Liver (tissue), 8 donors: ENCODE measurements at regions not wholly inside any gene's neighbourhood (a gene's known extent, or its start where the extent isn't known, plus 50 kb on each side); places are given as distances from the start of the nearest gene placed in this dataset.

ENCODE experiments used
- DNase-seq: peaks from one replicate; pipeline ENCODE4 v3.0.0-alpha.2; 2017; ENCODE audit warnings: low spot score
- H3K27ac ChIP-seq, 2 donors: one replicate each; pipeline ENCODE4 v1.7.0; 2013; ENCODE audit warnings: inconsistent platforms in 2 of 2, low read length in 2 of 2, control low read depth in 1 of 2, low read depth in 1 of 2, mild to moderate bottlenecking in 1 of 2
- H3K27me3 ChIP-seq, 4 donors: one replicate each; pipeline versions ENCODE4 v1.6.1 to v1.7.0; 2013; ENCODE audit warnings: low read length in 3 of 4, inconsistent platforms in 1 of 4, mild to moderate bottlenecking in 1 of 4, moderate library complexity in 1 of 4; ENCODE audit not compliant: control insufficient read depth in 4 of 4, insufficient read depth in 4 of 4
- H3K36me3 ChIP-seq, 4 donors: one replicate each; pipeline versions ENCODE4 v1.6.1 to v1.7.0; 2013; ENCODE audit warnings: low read length in 3 of 4, mild to moderate bottlenecking in 3 of 4, low read depth in 1 of 4, moderate library complexity in 1 of 4; ENCODE audit not compliant: control insufficient read depth in 4 of 4, insufficient read depth in 3 of 4
- H3K4me1 ChIP-seq, 4 donors: one replicate each; pipeline versions ENCODE4 v1.6.1 to v1.7.0; 2013; ENCODE audit warnings: low read length in 3 of 4, mild to moderate bottlenecking in 3 of 4, moderate library complexity in 1 of 4; ENCODE audit not compliant: control insufficient read depth in 4 of 4, insufficient read depth in 4 of 4
- H3K4me3 ChIP-seq, 3 donors: one replicate each; pipeline versions ENCODE4 v1.6.1 to v1.7.0; 2013; ENCODE audit warnings: low read length in 3 of 3, control low read depth in 1 of 3, low read depth in 1 of 3, mild to moderate bottlenecking in 1 of 3
- H3K9ac ChIP-seq, 2 donors: one replicate each; pipeline ENCODE4 v1.7.0; 2013; ENCODE audit warnings: low read length in 2 of 2, mild to moderate bottlenecking in 2 of 2, moderate library complexity in 2 of 2, control low read depth in 1 of 2, low read depth in 1 of 2
- H3K9me3 ChIP-seq, 4 donors: one replicate each; pipeline versions ENCODE4 v1.6.1 to v1.7.0; 2013; ENCODE audit warnings: low read length in 3 of 4; ENCODE audit not compliant: control insufficient read depth in 4 of 4
- CTCF ChIP-seq: fragments of 150-350 bp; IDR thresholded peaks from 2 replicates; pipeline ENCODE4 v1.5.1; 2017; ENCODE audit warnings: improper control_type of control experiment, low read depth, low read length; ENCODE audit not compliant: missing input control
- EGR1 ChIP-seq, 2 donors: IDR thresholded peaks; 2 replicates each; pipeline ENCODE4 v1.6.1; 2016 to 2018; ENCODE audit warnings: antibody characterized with exemption in 2 of 2, low read depth in 2 of 2
- JUND ChIP-seq, 2 donors: IDR thresholded peaks; 2 replicates each; pipeline ENCODE4 v1.6.1; 2016; ENCODE audit warnings: antibody characterized with exemption in 2 of 2
- NR2F2 ChIP-seq: IDR thresholded peaks from 2 replicates; pipeline ENCODE4 v1.6.1; 2016; ENCODE audit warnings: antibody characterized with exemption
- RAD21 ChIP-seq, 2 donors: IDR thresholded peaks; 2 replicates each; pipeline ENCODE4 v1.6.1; 2016; ENCODE audit warnings: antibody characterized with exemption in 2 of 2, mild to moderate bottlenecking in 2 of 2
- RXRA ChIP-seq, 2 donors: IDR thresholded peaks; 2 replicates each; pipeline ENCODE4 v1.6.1; 2017 to 2018; ENCODE audit warnings: antibody characterized with exemption in 2 of 2, mild to moderate bottlenecking in 1 of 2
- SP1 ChIP-seq: IDR thresholded peaks from 2 replicates; pipeline ENCODE4 v1.6.1; 2018; ENCODE audit warnings: antibody characterized with exemption, mild to moderate bottlenecking
- YY1 ChIP-seq: IDR thresholded peaks from 2 replicates; pipeline ENCODE4 v1.6.1; 2016; ENCODE audit warnings: antibody characterized with exemption, mild to moderate bottlenecking
- WGBS: extraction: QIAGEN DNeasy Blood & Tissue Kit; methylation state at CpG from one replicate; pipeline ENCODE4 v1.1.7; 2013; 5-methylcytosine and 5-hydroxymethylcytosine counted together
- TF ChIP-seq, protein P1 (sequence below): IDR thresholded peaks from 2 replicates; pipeline ENCODE4 v1.6.1; 2016; ENCODE audit warnings: antibody characterized with exemption
- donor health status: healthy.
- donor health status: healthy.
- donor health status: healthy.
- donor health status: healthy.
- donor health status: healthy.

DNA sequence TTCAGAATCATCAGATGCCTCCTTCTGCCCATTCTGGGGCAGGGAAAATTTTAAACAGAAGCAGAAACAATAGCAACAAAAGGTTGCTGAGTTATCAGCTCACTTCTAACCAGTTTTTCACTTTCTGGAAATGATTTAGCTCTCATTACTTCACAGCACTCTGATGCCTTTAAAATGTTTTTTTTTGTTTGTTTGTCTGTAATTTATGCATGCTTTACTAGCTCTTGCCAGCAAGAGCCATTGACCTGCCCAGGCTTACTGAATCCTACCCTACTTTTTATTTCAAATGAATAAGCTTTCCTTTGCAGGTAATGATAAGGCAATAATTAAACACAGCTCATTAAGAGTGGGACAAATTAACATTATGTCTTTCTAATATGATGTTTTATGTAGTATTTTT lies 466.1 kb upstream of the NOVA1 start:
- TF ChIP-seq SP1 (no peak), NR2F2 (no peak), JUND (IDR thresholded peaks at IDR 0.05) (no peak), CTCF (no peak), RAD21 (IDR thresholded peaks at IDR 0.05) (no peak)
- Histone ChIP-seq H3K9ac (no peak overlapping the region), H3K4me1 (no peaks in the 10 kb centered on the region), H3K27me3 (no peaks in the 10 kb centered on the region), H3K27ac (no peak overlapping the region), H3K9me3 (no peaks in the 10 kb centered on the region), H3K36me3 (no peaks in the 10 kb centered on the region), H3K4me3 (no peak overlapping the region)
- DNase-seq = no peak

GRCh38 chr14:27065886-27066285 lies 468.1 kb upstream of the NOVA1 start:
- Histone ChIP-seq H3K9me3 (no peaks in the 10 kb centered on the region), H3K4me1 (no peaks in the 10 kb centered on the region), H3K27ac (no peak overlapping the region), H3K4me3 (no peak overlapping the region), H3K27me3 (no peaks in the 10 kb centered on the region), H3K9ac (no peak overlapping the region), H3K36me3 (no peaks in the 10 kb centered on the region)
- no peak for DNase-seq
- 40% methylated on average over 2 of the region's 2 CpGs for WGBS
- TF ChIP-seq YY1 = no peak
- TF ChIP-seq, protein P1, sequence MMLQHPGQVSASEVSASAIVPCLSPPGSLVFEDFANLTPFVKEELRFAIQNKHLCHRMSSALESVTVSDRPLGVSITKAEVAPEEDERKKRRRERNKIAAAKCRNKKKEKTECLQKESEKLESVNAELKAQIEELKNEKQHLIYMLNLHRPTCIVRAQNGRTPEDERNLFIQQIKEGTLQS = no peak
- no peak for TF ChIP-seq CTCF

DNA sequence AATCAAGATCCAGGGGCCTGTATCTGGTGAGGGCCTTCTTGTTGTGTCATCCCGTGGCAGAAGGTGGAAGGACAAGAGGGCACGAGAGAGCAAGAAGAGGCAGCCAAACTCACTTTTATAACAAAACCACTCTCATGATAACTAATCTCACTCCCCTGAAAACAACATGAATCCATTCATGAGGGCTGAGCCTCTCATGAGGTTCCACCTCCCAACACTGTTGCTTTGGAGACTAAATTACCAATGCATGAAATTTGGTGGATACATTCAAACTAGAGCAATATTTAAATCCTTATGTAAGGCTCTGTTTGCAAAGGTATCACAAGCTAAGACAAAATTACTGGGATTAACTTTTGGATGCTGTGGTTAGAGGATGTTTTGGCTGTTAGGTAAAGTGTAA lies 470.1 kb upstream of the NOVA1 start:
- Histone ChIP-seq H3K4me1 (no peaks in the 10 kb centered on the region), H3K4me3 (no peak overlapping the region), H3K9me3 (no peaks in the 10 kb centered on the region), H3K27ac (no peak overlapping the region), H3K9ac (no peak overlapping the region), H3K36me3 (no peaks in the 10 kb centered on the region), H3K27me3 (no peaks in the 10 kb centered on the region)
- DNase-seq = no peak
- WGBS = 70% methylated on average over 2 of the region's 2 CpGs
- TF ChIP-seq, protein P1 = no peak
- no peak for TF ChIP-seq SP1
- no peak for TF ChIP-seq RXRA (IDR thresholded peaks at IDR 0.05)
- no peak for TF ChIP-seq EGR1 (IDR thresholded peaks at IDR 0.05; ENCODE audit: low read depth in 2 of 2)
